Endothelial cell of umbilical vein (primary cell): ENCODE measurements at regions not wholly inside any gene's neighbourhood (a gene's known extent, or its start where the extent isn't known, plus 50 kb on each side); places are given as distances from the start of the nearest gene placed in this dataset.

ENCODE experiments used
- BruUV-seq: library from RNA; stranded (reverse); fragments of 400-500 nt; replicated peaks from 2 replicates; lab custom pipeline; 2021; lab: Mats Ljungman, UMichigan
- CTCF ChIA-PET: fragments of 300-600, 350-600 bp; sonication (Branson Sonifier 250); formaldehyde crosslinking; loops from one replicate; lab custom pipeline; 2021; ENCODE audit warnings: antibody characterized with exemption, inconsistent platforms; lab: Charles Lee
- POLR2A ChIA-PET: fragments of 300-600, 350-600 bp; sonication (Branson Sonifier 250); formaldehyde crosslinking; loops from one replicate; lab custom pipeline; 2021; ENCODE audit warnings: antibody characterized with exemption, inconsistent platforms; lab: Charles Lee
- DNase-seq: peaks from one replicate; pipeline ENCODE4 v3.0.0-alpha.2; 2011; ENCODE audit warnings: low read depth, low spot score
- FAIRE-seq: peaks from 2 replicates; lab custom pipeline; 2011; peaks lifted over from hg19 to GRCh38; lab: Jason Lieb, UNC
- H2AFZ ChIP-seq: 2 replicates; pipeline ENCODE4 v1.6.0; 2012; ENCODE audit warnings: low read depth, low read length, control low read depth, inconsistent platforms
- H3K27ac ChIP-seq: 2 replicates; pipeline ENCODE4 v1.5.1; 2011; ENCODE audit warnings: low read depth, mild to moderate bottlenecking, control low read depth, low read length, moderate library complexity; ENCODE audit not compliant: insufficient read depth
- H3K27me3 ChIP-seq, 2 experiments: 2 replicates each; pipeline versions ENCODE4 v1.6.0 to v1.6.1; 2011; ENCODE audit warnings: low read length in 2 of 2, mixed read lengths in 1 of 2; ENCODE audit not compliant: control insufficient read depth in 2 of 2, insufficient read depth in 2 of 2
- H3K36me3 ChIP-seq, 2 experiments: 2 replicates in 1 of 2; 3 replicates in 1 of 2; pipeline ENCODE4 v1.5.1; 2011; ENCODE audit warnings: low read length in 2 of 2, mild to moderate bottlenecking in 1 of 2, moderate library complexity in 1 of 2; ENCODE audit not compliant: control insufficient read depth in 2 of 2, insufficient read depth in 2 of 2; ENCODE audit errors: extremely low read depth in 1 of 2
- H3K4me1 ChIP-seq: 3 replicates; pipeline ENCODE4 v1.5.1; 2011; ENCODE audit warnings: mild to moderate bottlenecking, low read length; ENCODE audit not compliant: control insufficient read depth, insufficient read depth; ENCODE audit errors: extremely low read depth
- H3K4me2 ChIP-seq: 2 replicates; pipeline ENCODE4 v1.6.1; 2011; ENCODE audit warnings: low read length, control low read depth, mixed read lengths; ENCODE audit not compliant: insufficient read depth
- H3K4me3 ChIP-seq, 3 experiments: fragments of 200-600 bp in 1 of 3; sonication (generic), shearing (Covaris generic) in 1 of 3; replicated peaks in 1 of 3; 2 replicates each; pipeline ENCODE4 v1.5.1; 2011 to 2016; ENCODE audit warnings: control low read depth in 3 of 3, low read length in 3 of 3, mild to moderate bottlenecking in 2 of 3, inconsistent platforms in 1 of 3, low read depth in 1 of 3, moderate library complexity in 1 of 3; ENCODE audit not compliant: insufficient read depth in 1 of 3
- H3K79me2 ChIP-seq: 2 replicates; pipeline ENCODE4 v1.6.0; 2012; ENCODE audit warnings: low read length, inconsistent platforms; ENCODE audit not compliant: control insufficient read depth, insufficient read depth
- H3K9ac ChIP-seq: replicated peaks from 2 replicates; pipeline ENCODE3; 2011; ENCODE audit warnings: low read length, control low read depth; ENCODE audit not compliant: insufficient read depth; ENCODE audit errors: extremely low read depth
- H3K9me1 ChIP-seq: replicated peaks from 3 replicates; pipeline ENCODE4 v1.6.0; 2011; ENCODE audit warnings: mild to moderate bottlenecking, low read length; ENCODE audit not compliant: control insufficient read depth, insufficient read depth; ENCODE audit errors: extremely low read depth
- H3K9me3 ChIP-seq: replicated peaks from 2 replicates; pipeline ENCODE4 v1.5.1; 2012; ENCODE audit warnings: low read length, inconsistent platforms; ENCODE audit not compliant: control insufficient read depth, insufficient read depth
- H4K20me1 ChIP-seq: replicated peaks from 2 replicates; pipeline ENCODE3; 2011; ENCODE audit warnings: mild to moderate bottlenecking, low read length; ENCODE audit not compliant: control insufficient read depth, insufficient read depth; ENCODE audit errors: extremely low read depth
- CTCF ChIP-seq, 2 donors: IDR thresholded peaks; 1 replicate in 1 of 2; 2 replicates in 1 of 2; pipeline ENCODE4 v1.5.1; 2011; ENCODE audit warnings: low read length in 2 of 2, mild to moderate bottlenecking in 2 of 2, moderate library complexity in 2 of 2, control low read depth in 1 of 2, inconsistent platforms in 1 of 2, low read depth in 1 of 2; ENCODE audit not compliant: insufficient read depth in 1 of 2; ENCODE audit errors: extremely low read depth in 1 of 2
- EZH2 ChIP-seq: IDR thresholded peaks from 2 replicates; pipeline ENCODE4 v1.6.1; 2012; ENCODE audit warnings: borderline replicate concordance, low read depth, mild to moderate bottlenecking, moderate library complexity, low read length, inconsistent platforms; ENCODE audit not compliant: severe bottlenecking
- FOS ChIP-seq: IDR thresholded peaks from 2 replicates; pipeline ENCODE4 v1.6.1; 2011; ENCODE audit warnings: mild to moderate bottlenecking, low read length, moderate library complexity, borderline replicate concordance; ENCODE audit not compliant: insufficient read depth
- GATA2 ChIP-seq: IDR thresholded peaks from 2 replicates; pipeline ENCODE4 v1.7.0; 2011; ENCODE audit warnings: low read depth, mild to moderate bottlenecking, moderate library complexity, mixed read lengths, low read length; ENCODE audit not compliant: insufficient read length, insufficient read depth
- JUN ChIP-seq: IDR thresholded peaks from 2 replicates; pipeline ENCODE4 v1.6.1; 2011; ENCODE audit warnings: borderline replicate concordance, low read depth; ENCODE audit not compliant: insufficient read length, insufficient read depth
- MAX ChIP-seq: IDR thresholded peaks from 2 replicates; pipeline ENCODE4 v1.6.1; 2011; ENCODE audit not compliant: insufficient read depth, insufficient read length
- MYC ChIP-seq: IDR thresholded peaks from one replicate; pipeline ENCODE4 v1.6.1; 2011; ENCODE audit warnings: mild to moderate bottlenecking, low read depth, low read length
- POLR2A ChIP-seq: IDR thresholded peaks from 2 replicates; pipeline ENCODE4 v1.6.1; 2012; ENCODE audit warnings: low read depth, mild to moderate bottlenecking, control low read depth, low read length
- POLR2AphosphoS5 ChIP-seq: IDR thresholded peaks from 2 replicates; pipeline ENCODE4 v1.6.1; 2012; ENCODE audit warnings: low read depth, mild to moderate bottlenecking, control low read depth, low read length, moderate library complexity; ENCODE audit not compliant: insufficient read depth
- dilution Hi-C: fragments of 300-500 bp; cut with MboI; formaldehyde crosslinking; loops from one replicate; pipeline ENCODE4 v1.15.0; 2019; ENCODE audit warnings: low sequenced_read_pairs; ENCODE audit not compliant: extremely low pct_ligation_motif_present
- intact Hi-C: fragments of 100-400 bp; cut with micrococcal nuclease; formaldehyde crosslinking; loops from one replicate; pipeline ENCODE4 v1.10.0; 2022

GRCh38 chr10:118973744-118974143 lies 55.8 kb upstream of the NANOS1 start:
- Histone ChIP-seq H3K9me1 (no peaks in the 10 kb centered on the region), H3K27me3 (peaks cover 0 to 8% of the 10 kb centered on the region in 2 experiments), H3K27ac (no peak overlapping the region), H3K4me2 (no peak overlapping the region), H3K79me2 (no peaks in the 10 kb centered on the region), H3K36me3 (no peaks in the 10 kb centered on the region), H3K9me3 (no peaks in the 10 kb centered on the region), H4K20me1 (no peaks in the 10 kb centered on the region), H3K4me3 (no peak overlapping the region), H3K4me1 (no peaks in the 10 kb centered on the region), H3K9ac (no peak overlapping the region), H2AFZ (no peak overlapping the region)
- ChIA-PET POLR2A (no interaction called here), CTCF (no interaction called here)
- intact Hi-C loops (no loop called here), dilution Hi-C loops (no loop called here)
- no peak for TF ChIP-seq MAX
- no peak for TF ChIP-seq MYC
- no peak for TF ChIP-seq GATA2
- TF ChIP-seq EZH2, result no peak
- TF ChIP-seq POLR2AphosphoS5, result no peak
- no peak for TF ChIP-seq POLR2A
- no peak for TF ChIP-seq FOS
- no peak for TF ChIP-seq CTCF (IDR thresholded peaks at IDR 0.05; ENCODE audit: extremely low read depth in 1 of 2, insufficient read depth in 1 of 2, low read depth in 1 of 2, low read length in 2 of 2)
- TF ChIP-seq JUN, result no peak
- FAIRE-seq, result no peak
- DNase-seq, result no peak
- BruUV-seq, result no TSS peak
